GM12874 (cell line): ENCODE measurements at regions not wholly inside any gene's neighbourhood (a gene's known extent, or its start where the extent isn't known, plus 50 kb on each side); places are given as distances from the start of the nearest gene placed in this dataset.

Source experiments
- CTCF ChIP-seq: IDR thresholded peaks from 2 replicates; pipeline ENCODE4 v1.5.1; 2011; ENCODE audit warnings: low read depth, mild to moderate bottlenecking, control low read depth, low read length, moderate library complexity; ENCODE audit not compliant: insufficient read depth

- no peak for TF ChIP-seq CTCF
These were observed 133.5 kb downstream of the C16orf95 start for GRCh38 chr16:87183647-87184046.

DNA sequence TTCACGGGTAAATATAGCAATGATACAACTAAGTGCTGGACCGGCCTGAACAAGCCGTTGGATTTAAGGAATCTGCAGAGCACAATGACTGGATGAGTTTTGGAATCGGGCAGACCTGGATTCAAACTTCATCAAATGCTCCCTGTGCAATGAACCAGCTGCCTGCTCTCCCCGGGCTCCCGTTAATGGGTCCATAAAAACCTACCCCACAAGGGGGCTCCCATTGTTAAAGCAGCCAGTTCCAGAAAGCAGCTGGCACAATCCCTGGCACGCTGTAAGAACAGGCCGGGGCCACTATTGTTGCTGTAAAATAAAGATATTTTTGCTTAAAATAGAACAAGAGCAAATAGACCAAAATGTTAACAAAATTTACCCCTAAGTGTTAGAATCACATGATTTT, 131.9 kb downstream of the C16orf95 start:
- TF ChIP-seq CTCF = no peak

GRCh38 chr16:87185983-87186382, 131.2 kb downstream of the C16orf95 start:
- no peak for TF ChIP-seq CTCF

DNA sequence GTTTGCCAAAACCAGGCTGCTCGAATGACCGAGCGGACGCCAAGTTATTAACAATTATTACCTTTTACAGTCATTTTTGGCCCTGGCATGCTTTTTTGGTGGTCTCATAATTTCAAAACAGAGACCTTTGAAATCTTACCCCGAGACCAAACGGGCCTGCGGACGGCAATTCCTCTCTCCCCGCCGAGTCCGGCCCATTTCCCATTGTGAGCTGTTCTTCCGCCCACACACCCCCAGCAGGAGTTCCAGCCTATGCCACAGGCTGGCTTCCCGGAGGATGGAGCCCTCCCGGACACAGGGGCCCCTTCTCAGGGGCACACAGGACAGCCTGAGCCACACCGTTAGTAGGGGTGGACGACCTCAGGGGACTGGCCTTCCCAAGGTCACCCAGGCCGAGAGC, 130.7 kb downstream of the C16orf95 start:
- TF ChIP-seq CTCF = no peak

- TF ChIP-seq CTCF = no peak
These were observed 130.2 kb downstream of the C16orf95 start for GRCh38 chr16:87186876-87187533.

- no peak for TF ChIP-seq CTCF
These were observed 129.1 kb downstream of the C16orf95 start for GRCh38 chr16:87188104-87188503.

DNA sequence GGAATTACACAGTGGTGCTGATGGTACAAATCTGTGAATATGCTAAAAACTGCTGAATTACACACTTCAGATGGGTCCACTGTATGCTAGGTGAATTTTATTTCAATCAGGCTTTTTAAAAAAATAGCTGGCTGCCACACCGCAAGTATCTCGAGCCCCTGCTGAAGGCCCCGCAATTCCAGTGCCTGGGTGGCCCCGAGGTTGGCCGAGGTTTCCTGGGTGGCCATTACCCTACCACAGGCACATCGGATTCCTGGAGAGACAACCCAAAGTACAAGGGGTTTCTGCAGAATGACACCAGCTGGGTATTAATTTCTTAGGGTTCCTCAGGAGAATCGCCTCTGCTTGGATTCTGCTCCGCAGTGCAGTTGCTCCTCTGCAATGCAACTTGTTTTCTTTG, 127.8 kb downstream of the C16orf95 start:
- no peak for TF ChIP-seq CTCF
